Suppressor macrophage (primary cell): ENCODE measurements at regions not wholly inside any gene's neighbourhood (a gene's known extent, or its start where the extent isn't known, plus 50 kb on each side); places are given as distances from the start of the nearest gene placed in this dataset.

Experiments
- DNase-seq, 4 experiments: peaks; one replicate each; pipeline ENCODE4 v3.0.0-alpha.2; 2020 to 2022

DNA sequence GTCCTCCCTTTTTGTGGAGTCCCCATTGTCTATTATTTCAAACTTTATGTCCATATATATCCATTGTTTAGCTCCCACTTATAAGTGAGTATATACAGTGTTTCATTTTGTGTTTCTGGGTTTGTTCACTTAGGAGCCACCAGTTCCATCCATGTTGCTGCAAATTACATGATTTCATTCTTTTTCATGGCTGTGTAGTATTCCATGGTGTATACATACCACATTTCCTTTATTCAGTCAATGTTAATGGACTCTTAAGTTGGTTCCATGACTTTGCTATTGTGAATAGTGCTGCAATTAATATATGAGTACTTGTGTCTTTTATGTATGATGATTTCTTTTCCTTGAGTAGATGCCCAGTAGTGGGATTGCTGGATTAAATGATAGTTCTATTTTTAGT lies 329.1 kb downstream of the AR start:
- DNase-seq = no peak

DNA sequence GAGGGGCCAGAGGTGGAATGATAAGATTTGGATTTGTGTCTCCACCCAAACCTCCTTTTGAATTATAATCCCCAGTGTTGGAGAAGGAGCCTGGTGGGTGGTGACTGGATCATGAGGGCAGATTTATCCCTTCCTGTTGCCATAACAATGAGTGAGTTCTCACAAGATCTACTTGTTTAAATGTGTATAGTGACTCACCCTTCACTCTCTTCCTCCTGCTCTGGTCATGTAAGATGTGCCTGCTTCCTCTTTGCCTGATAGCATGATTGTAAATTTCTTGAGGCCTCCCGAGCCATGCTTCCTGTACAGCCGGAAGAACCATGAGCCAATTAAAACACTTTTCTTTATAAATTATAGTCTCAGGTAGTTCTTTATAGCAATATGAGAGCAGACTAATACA lies 348.6 kb downstream of the AR start:
- peak; percentile 12 to 69 (median 56) for DNase-seq

DNA sequence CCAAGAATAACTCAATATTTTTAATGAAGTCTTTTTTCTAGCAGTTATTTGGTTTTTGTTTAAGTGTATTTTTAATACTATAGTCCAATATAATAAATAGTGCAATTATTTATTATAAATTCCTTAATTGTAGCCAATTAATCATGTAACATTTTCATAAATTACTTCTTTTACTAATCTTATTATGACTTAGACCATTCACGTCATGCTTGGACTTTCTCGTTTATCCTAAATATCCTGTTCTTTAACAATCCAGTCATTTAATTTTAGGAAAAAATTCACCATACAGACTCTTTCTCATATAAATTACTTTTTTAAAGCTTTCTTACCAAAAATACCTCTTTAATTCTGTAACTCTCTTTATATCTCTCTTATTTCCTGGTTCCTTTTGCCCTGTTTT lies 350.1 kb downstream of the AR start:
- DNase-seq = no peak

GRCh38 chrX:67917421-67918010 lies 373.7 kb downstream of the AR start:
- peak; percentile 25 to 62 (median 52) for DNase-seq

DNA sequence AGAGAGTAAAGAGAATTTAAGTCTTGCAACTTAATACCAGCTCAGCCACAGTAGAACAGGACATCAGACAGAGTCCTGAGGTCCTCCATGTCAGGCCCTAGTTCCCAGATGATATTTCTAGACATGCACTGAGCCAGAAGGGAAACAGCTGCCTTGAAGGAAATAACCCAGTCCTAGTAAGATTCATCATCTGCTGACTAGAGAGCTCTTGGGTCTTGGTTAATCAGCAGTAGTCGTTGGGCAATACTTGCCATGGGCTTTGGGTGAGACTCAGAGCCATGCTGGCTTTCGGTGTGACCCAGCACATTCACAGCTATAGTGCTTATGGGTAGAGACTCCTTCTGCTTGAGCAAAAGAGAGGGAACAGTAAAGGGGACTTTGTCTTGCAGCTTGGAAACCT lies 379.1 kb downstream of the AR start:
- peak; percentile 45 to 72 (median 68) for DNase-seq

DNA sequence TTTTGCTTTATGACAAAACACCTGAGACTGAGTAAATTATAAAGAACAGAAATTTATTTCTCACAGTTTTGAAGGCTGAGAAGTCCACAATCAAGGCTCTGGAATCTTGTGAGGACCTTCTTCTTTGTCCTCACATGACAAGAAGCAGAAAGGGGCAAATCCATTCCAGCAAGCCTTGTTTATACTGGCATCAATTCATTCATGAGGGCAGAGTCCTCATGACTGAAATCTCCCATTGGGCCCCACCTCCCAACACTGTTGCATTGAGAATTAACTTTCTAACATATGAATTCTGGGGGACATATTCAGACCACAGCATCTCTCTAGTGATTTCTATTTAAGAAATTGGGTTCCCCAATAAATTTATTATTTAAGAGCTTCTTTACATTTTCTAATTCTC lies 395.4 kb downstream of the AR start:
- no peak for DNase-seq

DNA sequence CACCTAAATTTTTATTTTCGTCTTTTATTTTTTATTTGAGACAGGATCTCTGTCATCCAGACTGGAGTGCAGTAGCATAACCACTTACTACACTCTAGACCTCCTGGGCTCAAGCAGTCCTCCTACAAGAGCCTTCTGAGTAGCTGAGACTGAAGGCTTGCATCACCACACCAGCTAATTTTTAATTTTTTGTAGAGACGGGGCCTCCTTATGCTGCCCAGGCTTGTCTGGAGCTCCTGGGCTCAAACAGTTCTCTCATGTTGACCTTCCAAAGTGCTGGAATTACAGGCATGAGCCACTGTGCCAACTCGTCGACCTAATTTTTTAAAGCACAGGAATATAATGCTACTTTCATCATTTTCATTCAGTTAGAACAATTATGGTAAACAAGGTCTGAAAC lies 405.4 kb downstream of the AR start:
- DNase-seq = no peak

- peak in 3 of 4 experiments; percentile 5 to 41 (median 26) for DNase-seq
These were observed 409.8 kb downstream of the AR start for GRCh38 chrX:67953658-67954057.

DNA sequence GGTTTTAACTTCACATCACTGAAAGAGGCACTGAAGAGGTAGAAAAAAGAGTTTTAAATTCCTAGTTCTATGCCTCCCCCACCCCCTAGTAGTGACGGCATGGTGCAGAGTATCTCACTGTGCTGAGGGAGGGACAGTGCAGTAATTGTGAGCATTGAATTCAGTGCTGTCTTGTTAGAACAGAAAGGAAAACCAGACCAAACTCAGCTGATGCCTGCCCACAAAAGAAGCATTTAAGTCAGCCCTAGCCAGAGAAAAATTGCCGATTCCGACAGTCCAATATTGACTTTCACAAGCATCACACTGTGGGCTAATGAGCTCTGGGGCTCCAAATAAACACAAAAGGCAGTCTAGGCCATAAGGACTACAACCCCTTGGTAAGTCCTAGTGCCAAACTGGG lies 417.7 kb downstream of the AR start:
- DNase-seq = no peak
